Spleen (tissue), 11 donors: ENCODE measurements at regions not wholly inside any gene's neighbourhood (a gene's known extent, or its start where the extent isn't known, plus 50 kb on each side); places are given as distances from the start of the nearest gene placed in this dataset.
A peak's percentile ranks its signal among the peaks of the same experiment; 100 is the strongest.

Experiments used
- DNase-seq: peaks from one replicate; pipeline ENCODE4 v3.0.0-alpha.2; 2020
- H3K27ac ChIP-seq, 8 donors: fragments of 200-600 bp; sonication (generic) in 7 of 8; 1 replicate in 4 of 8; 2 replicates in 4 of 8; pipeline versions ENCODE4 v1.5.0 to v1.8.0; 2016 to 2021; ENCODE audit warnings: inconsistent platforms in 4 of 8, mild to moderate bottlenecking in 4 of 8, moderate library complexity in 1 of 8
- H3K27me3 ChIP-seq, 7 donors: fragments of 200-600 bp; sonication (generic) in 6 of 7; replicated peaks in 1 of 7; 1 replicate in 4 of 7; 2 replicates in 3 of 7; pipeline versions ENCODE4 v1.5.0 to v1.8.0; 2016 to 2021; ENCODE audit warnings: inconsistent platforms in 3 of 7, mild to moderate bottlenecking in 1 of 7
- H3K36me3 ChIP-seq, 6 donors: fragments of 200-600 bp; sonication (generic) in 5 of 6; 1 replicate in 4 of 6; 2 replicates in 2 of 6; pipeline versions ENCODE4 v1.5.0 to v1.8.0; 2016 to 2021; ENCODE audit warnings: inconsistent platforms in 2 of 6
- H3K4me1 ChIP-seq, 6 donors: fragments of 200-600 bp; sonication (generic) in 5 of 6; 1 replicate in 3 of 6; 2 replicates in 3 of 6; pipeline versions ENCODE4 v1.5.0 to v1.8.0; 2016 to 2021; ENCODE audit warnings: inconsistent platforms in 3 of 6
- H3K4me3 ChIP-seq, 8 donors: fragments of 200-600 bp; sonication (generic) in 7 of 8; 1 replicate in 4 of 8; 2 replicates in 4 of 8; pipeline versions ENCODE4 v1.5.0 to v1.8.0; 2016 to 2021; ENCODE audit warnings: inconsistent platforms in 4 of 8, mild to moderate bottlenecking in 4 of 8, moderate library complexity in 2 of 8
- H3K9me3 ChIP-seq, 8 donors: fragments of 200-600 bp; sonication (generic) in 7 of 8; 1 replicate in 4 of 8; 2 replicates in 4 of 8; pipeline versions ENCODE4 v1.5.0 to v1.8.0; 2016 to 2021; ENCODE audit warnings: inconsistent platforms in 4 of 8
- POLR2A ChIP-seq, 3 donors: fragments of 450-650 bp; IDR thresholded peaks; one replicate each; pipeline ENCODE4 v1.5.1; 2017; ENCODE audit warnings: antibody characterized with exemption in 3 of 3, mild to moderate bottlenecking in 1 of 3
- POLR2AphosphoS5 ChIP-seq, 3 donors: sonication (generic); formaldehyde crosslinking; IDR thresholded peaks; one replicate each; pipeline ENCODE4 v1.5.1; 2017; ENCODE audit warnings: antibody characterized with exemption in 3 of 3
- WGBS, 5 donors: extraction: QIAGEN DNeasy Blood & Tissue Kit in 3 of 5; methylation state at CpG; one replicate each; pipeline versions ENCODE4 v1.1.5 to v1.1.7; 2013 to 2018; 5-methylcytosine and 5-hydroxymethylcytosine counted together
- intact Hi-C: fragments of 100-400 bp; cut with DNase I; formaldehyde crosslinking; loops from one replicate; pipeline ENCODE4 v1.15.0; 2023; ENCODE audit warnings: low total_unique reads
- TF ChIP-seq, protein P1 (sequence below), 11 experiments: fragments of 200-600 bp in 7 of 11; fragments of 450-650 bp in 4 of 11; sonication (generic) in 4 of 11; IDR thresholded peaks in 8 of 11; conservative IDR thresholded peaks in 3 of 11; 1 replicate in 7 of 11; 2 replicates in 4 of 11; pipeline versions ENCODE4 v1.4.0 to v1.8.0; 2016 to 2021; ENCODE audit warnings: antibody characterized with exemption in 11 of 11, inconsistent platforms in 4 of 11, mild to moderate bottlenecking in 1 of 11
- donor health status: healthy with polysubstance abuse.
- donor health status: DM: no; HTN: no; CAD: no; lungs with moderate emphysema.
- donor health status: DM: no; HTN: no; CAD: no.
- donor health status: Bipolar disorder and iron deficiency.
- donor health status: healthy.
- donor health status: DM: no; HTN: no; CAD: no.
- donor health status: DM: yes; HTN: yes; CAD: no.

DNA sequence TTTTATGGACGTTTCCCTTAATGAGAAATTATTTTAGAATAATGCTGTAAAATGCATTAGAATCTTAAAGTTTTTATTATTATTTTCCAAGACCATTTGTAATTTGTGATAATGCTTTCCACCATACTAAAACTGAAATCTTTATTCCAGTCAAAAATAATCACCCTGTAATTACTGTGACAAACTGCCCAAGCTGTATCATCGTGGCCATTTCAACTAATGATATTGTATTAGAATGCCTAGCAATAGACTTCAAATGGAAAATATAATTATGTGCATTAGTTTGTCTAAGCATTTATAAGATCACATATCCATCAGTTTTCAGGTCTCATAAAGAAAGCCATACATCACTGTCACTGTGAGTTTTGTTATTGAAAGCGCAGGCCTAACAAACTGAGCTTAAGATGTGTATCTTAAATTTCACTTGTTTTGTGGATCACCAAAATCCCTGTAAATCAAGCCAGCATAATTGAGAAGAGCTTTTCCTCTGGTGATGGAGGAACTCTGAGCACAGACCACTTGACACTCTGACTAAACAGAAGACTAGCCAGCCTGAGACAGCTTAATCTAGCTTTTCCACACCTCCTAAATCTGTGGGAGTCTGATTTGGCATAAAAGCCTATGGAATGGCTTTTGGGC, 1312.2 kb upstream of the ACVR2A start:
- WGBS, 5 donors: 65 to 80% (median 73%) methylated on average over 3 of the region's 3 CpGs
- H3K4me1 ChIP-seq: no peaks in the 10 kb centered on the region
- no peaks in the 10 kb centered on the region for H3K27me3 ChIP-seq
- no peak for TF ChIP-seq POLR2AphosphoS5 (IDR thresholded peaks at IDR 0.05)
- TF ChIP-seq, protein P1, sequence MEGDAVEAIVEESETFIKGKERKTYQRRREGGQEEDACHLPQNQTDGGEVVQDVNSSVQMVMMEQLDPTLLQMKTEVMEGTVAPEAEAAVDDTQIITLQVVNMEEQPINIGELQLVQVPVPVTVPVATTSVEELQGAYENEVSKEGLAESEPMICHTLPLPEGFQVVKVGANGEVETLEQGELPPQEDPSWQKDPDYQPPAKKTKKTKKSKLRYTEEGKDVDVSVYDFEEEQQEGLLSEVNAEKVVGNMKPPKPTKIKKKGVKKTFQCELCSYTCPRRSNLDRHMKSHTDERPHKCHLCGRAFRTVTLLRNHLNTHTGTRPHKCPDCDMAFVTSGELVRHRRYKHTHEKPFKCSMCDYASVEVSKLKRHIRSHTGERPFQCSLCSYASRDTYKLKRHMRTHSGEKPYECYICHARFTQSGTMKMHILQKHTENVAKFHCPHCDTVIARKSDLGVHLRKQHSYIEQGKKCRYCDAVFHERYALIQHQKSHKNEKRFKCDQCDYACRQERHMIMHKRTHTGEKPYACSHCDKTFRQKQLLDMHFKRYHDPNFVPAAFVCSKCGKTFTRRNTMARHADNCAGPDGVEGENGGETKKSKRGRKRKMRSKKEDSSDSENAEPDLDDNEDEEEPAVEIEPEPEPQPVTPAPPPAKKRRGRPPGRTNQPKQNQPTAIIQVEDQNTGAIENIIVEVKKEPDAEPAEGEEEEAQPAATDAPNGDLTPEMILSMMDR (IDR thresholded peaks at IDR 0.05 in 8 of 11, conservative IDR thresholded peaks at IDR 0.05 in 3 of 11): no peak
- no peak for TF ChIP-seq POLR2A (IDR thresholded peaks at IDR 0.05)
- DNase-seq: no peak
- intact Hi-C loops: no loop called here
- H3K36me3 ChIP-seq: no peaks in the 10 kb centered on the region
- no peak overlapping the region for H3K4me3 ChIP-seq
- H3K27ac ChIP-seq: no peak overlapping the region
- no peaks in the 10 kb centered on the region for H3K9me3 ChIP-seq

DNA sequence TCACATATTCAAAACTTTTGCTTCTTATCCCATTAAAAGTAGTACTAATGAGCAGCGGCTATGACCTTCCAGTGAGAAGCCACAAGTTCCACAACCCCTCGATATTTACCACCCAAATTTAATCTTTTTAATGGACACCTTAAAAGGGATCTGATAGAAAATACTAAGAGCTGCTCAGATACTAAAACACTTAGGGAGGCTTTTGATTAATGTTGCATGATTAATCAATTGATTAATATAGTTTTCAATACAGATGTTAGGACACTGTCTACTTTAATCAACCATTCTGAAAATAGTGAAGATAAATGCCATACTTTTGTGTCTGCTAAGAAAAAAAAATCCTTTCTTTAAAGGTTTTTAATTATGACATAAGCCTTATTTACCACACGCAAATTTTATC, 1312.8 kb upstream of the ACVR2A start:
- H3K27me3 ChIP-seq: no peaks in the 10 kb centered on the region
- intact Hi-C loops: no loop called here
- no peak for DNase-seq
- no peaks in the 10 kb centered on the region for H3K36me3 ChIP-seq
- H3K27ac ChIP-seq: no peak overlapping the region
- WGBS, 5 donors: 86 to 91% (median 89%) methylated on average over 3 of the region's 3 CpGs
- H3K4me3 ChIP-seq: no peak overlapping the region
- H3K9me3 ChIP-seq: no peaks in the 10 kb centered on the region
- no peaks in the 10 kb centered on the region for H3K4me1 ChIP-seq
- TF ChIP-seq POLR2A (IDR thresholded peaks at IDR 0.05): no peak

DNA sequence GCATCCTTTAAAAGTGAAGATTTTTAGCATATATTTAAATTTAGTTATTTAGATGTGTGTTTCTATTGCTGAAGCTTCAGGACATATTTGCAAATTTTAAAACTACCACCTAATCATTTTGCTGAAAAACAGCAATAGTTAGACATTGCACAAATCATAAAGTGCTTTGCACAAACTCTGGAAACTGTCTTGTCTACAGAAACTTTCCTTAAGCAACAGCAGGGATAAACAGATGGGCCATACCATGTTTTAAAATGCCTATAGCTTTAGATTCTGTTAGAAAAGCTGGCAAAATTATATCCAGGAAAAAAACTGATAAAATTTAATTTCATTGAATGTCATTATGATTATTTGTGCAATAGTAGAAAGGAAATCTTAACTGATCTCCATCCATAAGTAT, 1313.9 kb upstream of the ACVR2A start:
- no peak overlapping the region for H3K27ac ChIP-seq
- no peaks in the 10 kb centered on the region for H3K4me1 ChIP-seq
- TF ChIP-seq POLR2A (IDR thresholded peaks at IDR 0.05) (no peak), POLR2AphosphoS5 (IDR thresholded peaks at IDR 0.05) (no peak)
- TF ChIP-seq, protein P1 (IDR thresholded peaks at IDR 0.05 in 8 of 11, conservative IDR thresholded peaks at IDR 0.05 in 3 of 11): no peak
- H3K27me3 ChIP-seq: no peaks in the 10 kb centered on the region
- H3K4me3 ChIP-seq: no peak overlapping the region
- no peak for DNase-seq
- H3K36me3 ChIP-seq: no peaks in the 10 kb centered on the region
- H3K9me3 ChIP-seq: no peaks in the 10 kb centered on the region
- intact Hi-C loops: no loop called here

DNA sequence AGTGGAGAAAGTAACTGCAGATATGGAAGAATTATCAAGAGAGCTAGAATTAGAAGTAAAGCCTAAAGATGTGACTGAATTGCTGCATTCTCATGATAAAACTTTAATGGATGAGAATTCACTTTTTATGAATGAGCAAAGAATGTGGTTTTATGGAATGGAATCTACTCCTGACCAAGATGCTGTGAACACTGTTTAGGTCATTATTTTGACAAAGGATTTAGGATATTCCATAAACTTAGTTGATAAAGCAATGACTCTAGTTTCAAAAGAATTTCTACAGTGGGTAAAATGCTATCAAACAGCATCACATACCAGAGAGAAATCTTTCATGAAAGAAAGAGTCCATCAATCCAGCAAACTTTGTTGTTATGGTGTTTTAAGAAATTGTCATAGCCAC, 1317.7 kb upstream of the ACVR2A start:
- H3K4me3 ChIP-seq: no peak overlapping the region
- no peaks in the 10 kb centered on the region for H3K9me3 ChIP-seq
- no peak for TF ChIP-seq POLR2A (IDR thresholded peaks at IDR 0.05)
- TF ChIP-seq, protein P1 (IDR thresholded peaks at IDR 0.05 in 8 of 11, conservative IDR thresholded peaks at IDR 0.05 in 3 of 11): no peak
- TF ChIP-seq POLR2AphosphoS5 (IDR thresholded peaks at IDR 0.05): no peak
- H3K27ac ChIP-seq: no peak overlapping the region
- DNase-seq: no peak
- no peaks in the 10 kb centered on the region for H3K36me3 ChIP-seq
- H3K4me1 ChIP-seq: no peaks in the 10 kb centered on the region
- no peaks in the 10 kb centered on the region for H3K27me3 ChIP-seq
- intact Hi-C loops: no loop called here

DNA sequence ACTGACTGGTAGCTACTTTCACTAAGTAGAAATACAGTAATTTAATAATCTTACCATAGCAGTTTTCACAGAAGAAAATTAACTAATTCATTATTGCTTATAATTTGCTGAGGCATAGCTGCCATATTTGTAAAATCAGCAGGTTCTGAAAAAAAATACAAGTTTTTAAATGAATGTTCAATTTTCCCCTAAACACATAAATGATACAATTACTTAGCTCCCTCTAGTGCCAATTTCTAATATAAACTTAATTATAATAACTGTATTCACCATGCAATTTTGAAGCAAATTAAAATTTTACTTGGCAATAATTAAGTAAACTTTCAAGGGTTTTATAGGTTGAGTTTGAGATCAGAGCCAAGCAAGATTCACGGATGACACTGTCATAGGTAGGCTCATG, 1321.6 kb upstream of the ACVR2A start:
- WGBS, 5 donors: 78 to 92% (median 85%) methylated on average over 1 of the region's 1 CpG

More for the DNA sequence above, 1321.6 kb upstream of the ACVR2A start:
- Histone ChIP-seq H3K36me3 (no peaks in the 10 kb centered on the region), H3K27ac (no peak overlapping the region), H3K9me3 (no peaks in the 10 kb centered on the region), H3K27me3 (no peaks in the 10 kb centered on the region), H3K4me1 (no peaks in the 10 kb centered on the region), H3K4me3 (no peak overlapping the region)
- TF ChIP-seq, protein P1 (IDR thresholded peaks at IDR 0.05 in 8 of 11, conservative IDR thresholded peaks at IDR 0.05 in 3 of 11): peak in 2 of 11 experiments; percentile 7 to 18
- no peak for TF ChIP-seq POLR2AphosphoS5 (IDR thresholded peaks at IDR 0.05)
- TF ChIP-seq POLR2A (IDR thresholded peaks at IDR 0.05): no peak
- DNase-seq: no peak
- intact Hi-C loops: no loop called here
